PC-9 (cell line): ENCODE measurements at regions not wholly inside any gene's neighbourhood (a gene's known extent, or its start where the extent isn't known, plus 50 kb on each side); places are given as distances from the start of the nearest gene placed in this dataset.

Experiments used
- BruUV-seq: library from RNA; stranded (reverse); fragments of 400-500 nt; replicated peaks from 2 replicates; lab custom pipeline; 2021; lab: Mats Ljungman, UMichigan
- CTCF ChIA-PET: fragments of 300-600 bp; sonication (Branson Sonifier 250); formaldehyde crosslinking; loops from one replicate; lab custom pipeline; 2022; ENCODE audit warnings: antibody characterized with exemption; lab: Charles Lee
- POLR2A ChIA-PET: fragments of 300-600 bp; sonication (Branson Sonifier 250); formaldehyde crosslinking; loops from one replicate; lab custom pipeline; 2022; ENCODE audit warnings: antibody characterized with exemption; ENCODE audit not compliant: unreplicated experiment; lab: Charles Lee
- DNase-seq, 2 experiments: peaks; one replicate each; pipeline versions ENCODE4 v3.0.0 to v3.0.0-alpha.2; 2015 to 2022; ENCODE audit warnings: mixed read lengths in 1 of 2
- H2AFZ ChIP-seq: fragments of 200-600 bp; sonication (generic); 2 replicates; pipeline ENCODE4 v1.8.1; 2017; ENCODE audit warnings: antibody characterized with exemption
- H3F3A ChIP-seq: fragments of 200-600 bp; sonication (generic); 2 replicates; pipeline ENCODE4 v1.8.1; 2017; ENCODE audit warnings: antibody characterized with exemption, mild to moderate bottlenecking, low read depth; ENCODE audit not compliant: insufficient read depth
- H3K27ac ChIP-seq: fragments of 200-600 bp; sonication (generic); 2 replicates; pipeline ENCODE4 v1.6.1; 2016; ENCODE audit warnings: mixed run types
- H3K27me3 ChIP-seq: fragments of 200-600 bp; sonication (generic); 2 replicates; pipeline ENCODE4 v1.6.1; 2016; ENCODE audit warnings: low read depth, mixed run types; ENCODE audit not compliant: insufficient read depth
- H3K36me3 ChIP-seq: fragments of 200-600 bp; sonication (generic); 2 replicates; pipeline ENCODE4 v1.6.1; 2016; ENCODE audit warnings: low read depth, mixed run types
- H3K4me1 ChIP-seq: fragments of 200-600 bp; sonication (generic); replicated peaks from 2 replicates; pipeline ENCODE4 v1.6.1; 2016; ENCODE audit warnings: mixed run types; ENCODE audit not compliant: insufficient read depth
- H3K4me2 ChIP-seq: fragments of 200-600 bp; sonication (generic); 2 replicates; pipeline ENCODE4 v1.6.1; 2017; ENCODE audit warnings: mixed run types
- H3K4me3 ChIP-seq: fragments of 200-600 bp; sonication (generic); 2 replicates; pipeline ENCODE4 v1.6.1; 2016; ENCODE audit warnings: mixed run types
- H3K79me2 ChIP-seq: fragments of 200-600 bp; sonication (generic); 2 replicates; pipeline ENCODE4 v1.6.1; 2017; ENCODE audit warnings: low read depth, mixed run types
- H3K9me2 ChIP-seq: fragments of 200-600 bp; sonication (generic); 2 replicates; pipeline ENCODE4 v1.8.1; 2017; ENCODE audit warnings: mild to moderate bottlenecking; ENCODE audit not compliant: insufficient read depth
- H3K9me3 ChIP-seq: fragments of 200-600 bp; sonication (generic); 2 replicates; pipeline ENCODE4 v1.8.1; 2016; ENCODE audit warnings: low read depth; ENCODE audit not compliant: insufficient read depth
- H4K20me1 ChIP-seq: fragments of 200-600 bp; sonication (generic); 2 replicates; pipeline ENCODE4 v1.8.1; 2017; ENCODE audit not compliant: insufficient read depth
- CTCF ChIP-seq: fragments of 200-600 bp; sonication (generic); conservative IDR thresholded peaks from 2 replicates; pipeline ENCODE4 v1.6.1; 2017; ENCODE audit warnings: mixed run types, antibody characterized with exemption, mild to moderate bottlenecking, moderate library complexity
- EZH2 ChIP-seq: fragments of 200-600 bp; sonication (generic); IDR thresholded peaks from 2 replicates; pipeline ENCODE4 v1.8.0; 2017; ENCODE audit warnings: antibody characterized with exemption, low read depth
- intact Hi-C: fragments of 100-400 bp; cut with micrococcal nuclease; formaldehyde crosslinking; loops from one replicate; pipeline ENCODE4 v1.10.0; 2022; ENCODE audit not compliant: unreplicated experiment

GRCh38 chr1:37353871-37354270 is 120.5 kb upstream of the ZC3H12A start:
- TF ChIP-seq CTCF = no peak
- no peak for TF ChIP-seq EZH2
- Histone ChIP-seq H3K4me2 (no peak overlapping the region), H3K27me3 (peaks cover 55% of the 10 kb centered on the region), H3K4me3 (no peak overlapping the region), H2AFZ (no peak overlapping the region), H3K9me3 (no peaks in the 10 kb centered on the region), H4K20me1 (no peaks in the 10 kb centered on the region), H3K27ac (no peak overlapping the region), H3K9me2 (no peaks in the 10 kb centered on the region), H3K4me1 (no peaks in the 10 kb centered on the region), H3K36me3 (no peaks in the 10 kb centered on the region), H3K79me2 (no peaks in the 10 kb centered on the region), H3F3A (no peaks in the 10 kb centered on the region)
- intact Hi-C loops = no loop called here
- DNase-seq = no peak
- ChIA-PET POLR2A (no interaction called here), CTCF (no interaction called here)
- BruUV-seq = no TSS peak

- BruUV-seq = no TSS peak
- intact Hi-C loops = no loop called here
- Histone ChIP-seq H3K4me3 (no peak overlapping the region), H4K20me1 (no peaks in the 10 kb centered on the region), H3K9me3 (no peaks in the 10 kb centered on the region), H3K9me2 (no peaks in the 10 kb centered on the region), H2AFZ (no peak overlapping the region), H3K27me3 (peaks cover 55% of the 10 kb centered on the region), H3K4me2 (no peak overlapping the region), H3K36me3 (no peaks in the 10 kb centered on the region), H3F3A (no peaks in the 10 kb centered on the region), H3K27ac (no peak overlapping the region), H3K79me2 (no peaks in the 10 kb centered on the region), H3K4me1 (no peaks in the 10 kb centered on the region)
- no peak for DNase-seq
- ChIA-PET POLR2A (no interaction called here), CTCF (no interaction called here)
- TF ChIP-seq EZH2 (no peak), CTCF (no peak)
Observed at GRCh38 chr1:37354876-37355650, 119.3 kb upstream of the ZC3H12A start.

- H3K9me3 ChIP-seq = no peaks in the 10 kb centered on the region
- no peaks in the 10 kb centered on the region for H3K9me2 ChIP-seq
- no peaks in the 10 kb centered on the region for H4K20me1 ChIP-seq
- intact Hi-C loops = no loop called here
- no peak overlapping the region for H3K4me2 ChIP-seq
- no peak for DNase-seq
- H3K4me1 ChIP-seq = no peaks in the 10 kb centered on the region
- no peaks in the 10 kb centered on the region for H3K79me2 ChIP-seq
- H3K36me3 ChIP-seq = no peaks in the 10 kb centered on the region
- H3K27ac ChIP-seq = no peak overlapping the region
- no peak for TF ChIP-seq CTCF
- H2AFZ ChIP-seq = no peak overlapping the region
- H3F3A ChIP-seq = no peaks in the 10 kb centered on the region
- peaks cover 84% of the 10 kb centered on the region for H3K27me3 ChIP-seq
- no peak overlapping the region for H3K4me3 ChIP-seq
- BruUV-seq = no TSS peak
- CTCF ChIA-PET = no interaction called here
- POLR2A ChIA-PET = no interaction called here
Observed at GRCh38 chr1:37358992-37359391, 115.4 kb upstream of the ZC3H12A start.
